Chondrocyte (in vitro differentiated cells): ENCODE measurements at regions not wholly inside any gene's neighbourhood (a gene's known extent, or its start where the extent isn't known, plus 50 kb on each side); places are given as distances from the start of the nearest gene placed in this dataset.

ENCODE experiments used
- DNase-seq: peaks from one replicate; pipeline ENCODE4 v3.0.0; 2021; ENCODE audit warnings: mixed read lengths, low spot score
- H3K27ac Mint-ChIP-seq: one replicate; pipeline ENCODE4 v1.8.0; 2021; ENCODE audit warnings: mild to moderate bottlenecking, moderate library complexity, mixed read lengths; ENCODE audit not compliant: unreplicated experiment
- H3K27me3 Mint-ChIP-seq: 2 replicates; pipeline ENCODE4 v1.8.0; 2021; ENCODE audit warnings: low read depth, mixed read lengths
- H3K36me3 Mint-ChIP-seq: 2 replicates; pipeline ENCODE4 v1.8.0; 2021; ENCODE audit warnings: low read depth, mixed read lengths
- H3K4me1 Mint-ChIP-seq: 2 replicates; pipeline ENCODE4 v1.8.0; 2021; ENCODE audit warnings: low read depth, mild to moderate bottlenecking, mixed read lengths
- H3K4me3 Mint-ChIP-seq: one replicate; pipeline ENCODE4 v1.8.0; 2021; ENCODE audit warnings: mild to moderate bottlenecking, moderate library complexity, mixed read lengths; ENCODE audit not compliant: unreplicated experiment
- H3K9me3 Mint-ChIP-seq: 2 replicates; pipeline ENCODE4 v1.8.0; 2021; ENCODE audit warnings: low read depth, mixed read lengths
- TF ChIP-seq, protein P1 (sequence below): fragments of 200-600 bp; sonication (generic); IDR thresholded peaks from 2 replicates; pipeline ENCODE4 v1.5.0; 2021; ENCODE audit warnings: antibody characterized with exemption, mild to moderate bottlenecking, moderate library complexity

DNA sequence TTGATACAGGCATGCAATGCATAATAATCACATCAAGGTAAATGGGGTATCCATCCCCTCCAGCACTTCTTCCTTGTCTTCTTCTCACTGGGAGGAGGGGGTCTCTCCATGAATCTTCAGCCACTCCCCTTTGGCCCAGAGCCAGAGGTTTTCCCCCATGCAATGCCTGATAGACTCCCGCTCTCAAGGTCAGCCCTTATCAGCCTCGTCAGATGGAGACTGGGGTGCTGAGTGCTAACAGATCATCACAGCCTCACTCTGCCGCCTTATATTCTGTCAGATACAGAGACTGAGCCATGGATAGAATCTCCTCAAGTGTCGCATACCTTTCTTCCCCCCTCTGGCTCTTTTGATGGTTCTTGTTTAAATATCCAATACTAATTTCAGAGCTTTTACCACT, 503.1 kb downstream of the AACS start:
- TF ChIP-seq, protein P1, sequence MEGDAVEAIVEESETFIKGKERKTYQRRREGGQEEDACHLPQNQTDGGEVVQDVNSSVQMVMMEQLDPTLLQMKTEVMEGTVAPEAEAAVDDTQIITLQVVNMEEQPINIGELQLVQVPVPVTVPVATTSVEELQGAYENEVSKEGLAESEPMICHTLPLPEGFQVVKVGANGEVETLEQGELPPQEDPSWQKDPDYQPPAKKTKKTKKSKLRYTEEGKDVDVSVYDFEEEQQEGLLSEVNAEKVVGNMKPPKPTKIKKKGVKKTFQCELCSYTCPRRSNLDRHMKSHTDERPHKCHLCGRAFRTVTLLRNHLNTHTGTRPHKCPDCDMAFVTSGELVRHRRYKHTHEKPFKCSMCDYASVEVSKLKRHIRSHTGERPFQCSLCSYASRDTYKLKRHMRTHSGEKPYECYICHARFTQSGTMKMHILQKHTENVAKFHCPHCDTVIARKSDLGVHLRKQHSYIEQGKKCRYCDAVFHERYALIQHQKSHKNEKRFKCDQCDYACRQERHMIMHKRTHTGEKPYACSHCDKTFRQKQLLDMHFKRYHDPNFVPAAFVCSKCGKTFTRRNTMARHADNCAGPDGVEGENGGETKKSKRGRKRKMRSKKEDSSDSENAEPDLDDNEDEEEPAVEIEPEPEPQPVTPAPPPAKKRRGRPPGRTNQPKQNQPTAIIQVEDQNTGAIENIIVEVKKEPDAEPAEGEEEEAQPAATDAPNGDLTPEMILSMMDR, result no peak
- H3K36me3 Mint-ChIP-seq, result no peaks in the 10 kb centered on the region
- DNase-seq, result no peak
- peaks cover 15% of the 10 kb centered on the region for H3K9me3 Mint-ChIP-seq
- no peaks in the 10 kb centered on the region for H3K27me3 Mint-ChIP-seq
- no peaks in the 10 kb centered on the region for H3K4me1 Mint-ChIP-seq
- no peak overlapping the region for H3K27ac Mint-ChIP-seq
- H3K4me3 Mint-ChIP-seq, result no peak overlapping the region

DNA sequence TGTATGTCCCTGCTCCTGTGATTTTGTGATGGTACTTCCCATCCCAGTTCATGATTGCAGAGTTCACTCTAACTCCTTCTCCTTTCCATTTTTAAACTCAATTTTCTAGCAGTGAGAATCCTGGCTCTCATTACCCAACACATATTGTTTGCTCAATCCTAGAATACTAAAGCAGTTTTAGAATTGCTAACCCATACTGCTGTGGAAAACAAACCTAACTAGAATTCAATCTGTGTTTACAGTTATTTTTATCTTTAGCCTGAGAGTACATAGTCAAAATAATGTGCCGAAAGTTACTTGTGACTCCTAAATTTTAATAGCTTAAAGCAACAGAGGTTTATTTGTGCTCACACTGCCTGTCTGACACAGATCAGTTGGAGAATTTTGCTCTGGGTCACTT, 508.0 kb downstream of the AACS start:
- Mint-ChIP-seq H3K4me1 (no peaks in the 10 kb centered on the region), H3K9me3 (peaks cover 10% of the 10 kb centered on the region), H3K4me3 (no peak overlapping the region), H3K36me3 (no peaks in the 10 kb centered on the region), H3K27ac (no peak overlapping the region), H3K27me3 (no peaks in the 10 kb centered on the region)
- TF ChIP-seq, protein P1, result no peak
- no peak for DNase-seq

DNA sequence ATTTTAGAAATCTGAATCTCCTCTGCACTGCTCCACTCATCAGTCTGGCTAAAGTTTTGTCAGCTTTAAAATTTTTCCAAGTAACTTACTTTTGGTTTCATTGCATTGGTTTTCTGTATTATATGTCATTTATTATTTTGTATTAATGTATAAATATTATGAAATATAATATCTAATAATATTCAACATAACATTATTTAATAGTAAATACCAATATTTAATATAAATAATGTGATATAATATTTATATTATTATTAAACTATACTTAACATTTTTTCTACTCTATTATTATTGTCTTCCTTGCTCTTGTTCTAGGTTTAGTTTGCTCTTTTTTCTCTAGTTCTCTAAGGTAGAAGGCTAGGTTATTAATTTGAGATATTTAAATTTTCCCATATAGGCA, 512.1 kb downstream of the AACS start:
- no peak overlapping the region for H3K4me3 Mint-ChIP-seq
- no peak for DNase-seq
- peaks cover 19% of the 10 kb centered on the region for H3K9me3 Mint-ChIP-seq
- H3K27ac Mint-ChIP-seq, result no peak overlapping the region
- no peaks in the 10 kb centered on the region for H3K4me1 Mint-ChIP-seq
- no peaks in the 10 kb centered on the region for H3K27me3 Mint-ChIP-seq
- TF ChIP-seq, protein P1, result no peak
- no peaks in the 10 kb centered on the region for H3K36me3 Mint-ChIP-seq

DNA sequence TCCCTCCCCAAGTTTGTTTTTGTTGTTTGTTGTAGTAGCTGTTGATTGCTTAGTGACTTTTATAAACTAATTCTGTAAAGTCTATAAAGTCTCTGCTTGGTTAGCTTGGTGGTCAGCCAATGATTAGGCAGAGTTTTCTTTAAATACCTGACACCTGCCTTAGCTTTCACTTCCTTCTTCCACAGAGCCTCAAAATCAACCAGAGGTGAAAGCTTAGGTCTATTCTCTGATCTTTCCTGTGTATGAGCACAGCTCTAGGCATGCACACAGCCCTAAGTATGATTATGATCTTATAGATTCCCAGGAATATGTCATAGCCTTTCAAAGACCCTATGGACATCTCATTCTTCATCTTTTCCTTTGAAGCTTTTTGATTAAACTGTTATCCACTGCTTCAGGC, 514.7 kb downstream of the AACS start:
- DNase-seq, result no peak
- no peaks in the 10 kb centered on the region for H3K4me1 Mint-ChIP-seq
- peaks cover 19% of the 10 kb centered on the region for H3K9me3 Mint-ChIP-seq
- H3K27ac Mint-ChIP-seq, result no peak overlapping the region
- TF ChIP-seq, protein P1, result no peak
- no peak overlapping the region for H3K4me3 Mint-ChIP-seq
- no peaks in the 10 kb centered on the region for H3K36me3 Mint-ChIP-seq
- no peaks in the 10 kb centered on the region for H3K27me3 Mint-ChIP-seq

DNA sequence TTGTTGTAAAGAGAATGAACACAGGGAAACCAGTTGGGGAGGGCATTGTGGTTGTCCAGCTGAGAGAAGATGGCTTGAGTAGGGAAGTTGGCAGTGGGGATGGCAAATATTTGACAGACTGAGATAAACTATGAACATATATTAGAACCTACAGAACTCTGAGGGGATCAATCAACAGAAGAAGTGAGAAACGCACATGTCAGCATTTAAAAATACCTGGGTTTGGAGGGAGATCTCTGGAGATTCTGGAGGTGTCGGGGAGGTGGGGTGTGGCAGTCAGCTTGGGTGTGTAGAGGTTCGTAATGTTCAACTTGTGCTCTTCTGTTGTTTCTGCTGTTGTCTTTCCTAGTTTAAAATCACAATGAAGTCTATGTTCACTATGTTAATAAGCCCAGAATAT, 517.8 kb downstream of the AACS start:
- no peak for DNase-seq
- Mint-ChIP-seq H3K27ac (no peak overlapping the region), H3K36me3 (no peaks in the 10 kb centered on the region), H3K27me3 (no peaks in the 10 kb centered on the region), H3K9me3 (peaks cover 19% of the 10 kb centered on the region), H3K4me1 (no peaks in the 10 kb centered on the region), H3K4me3 (no peak overlapping the region)
- TF ChIP-seq, protein P1, result no peak
